Ovary (tissue), 7 donors: ENCODE measurements at regions not wholly inside any gene's neighbourhood (a gene's known extent, or its start where the extent isn't known, plus 50 kb on each side); places are given as distances from the start of the nearest gene placed in this dataset.

Experiments
- DNase-seq, 5 donors: peaks; one replicate each; pipeline ENCODE4 v3.0.0-alpha.2; 2019 to 2020
- H3K27ac ChIP-seq, 2 donors: fragments of 200-600 bp; one replicate each; pipeline versions ENCODE4 v1.5.1 to v1.8.0; 2019 to 2022
- H3K27me3 ChIP-seq: fragments of 200-600 bp; one replicate; pipeline ENCODE4 v1.8.0; 2022
- H3K36me3 ChIP-seq: fragments of 200-600 bp; sonication (generic); one replicate; pipeline ENCODE4 v1.5.1; 2019
- H3K4me1 ChIP-seq: one replicate; pipeline ENCODE4 v1.8.1; 2013; ENCODE audit warnings: mild to moderate bottlenecking, moderate library complexity; ENCODE audit not compliant: insufficient read depth
- H3K4me3 ChIP-seq: fragments of 200-600 bp; sonication (generic); one replicate; pipeline ENCODE4 v1.5.1; 2017
- H3K9me3 ChIP-seq, 2 donors: fragments of 200-600 bp in 1 of 2; sonication (generic) in 1 of 2; one replicate each; pipeline versions ENCODE4 v1.5.1 to v1.8.1; 2013 to 2019; ENCODE audit warnings: mild to moderate bottlenecking in 1 of 2, moderate library complexity in 1 of 2
- CTCF ChIP-seq, 3 donors: fragments of 450-650 bp in 2 of 3; fragments of 200-600 bp in 1 of 3; IDR thresholded peaks; one replicate each; pipeline versions ENCODE4 v1.5.1 to v1.8.0; 2016 to 2022; ENCODE audit warnings: antibody characterized with exemption in 3 of 3, mild to moderate bottlenecking in 1 of 3
- EP300 ChIP-seq: sonication (generic); formaldehyde crosslinking; IDR thresholded peaks from one replicate; pipeline ENCODE4 v1.6.1; 2017; ENCODE audit warnings: antibody characterized with exemption
- POLR2A ChIP-seq: fragments of 450-650 bp; IDR thresholded peaks from one replicate; pipeline ENCODE4 v1.6.1; 2017; ENCODE audit warnings: antibody characterized with exemption, mild to moderate bottlenecking, moderate library complexity
- WGBS, 3 donors: extraction: QIAGEN DNeasy Blood & Tissue Kit in 1 of 3; methylation state at CpG; one replicate each; pipeline versions ENCODE4 v1.1.5 to v1.1.7; 2013 to 2017; 5-methylcytosine and 5-hydroxymethylcytosine counted together
- intact Hi-C, 4 donors: fragments of 100-400 bp; cut with DNase I; formaldehyde crosslinking; loops; one replicate each; pipeline versions ENCODE4 v1.11.0 to v1.15.1; 2022 to 2023
- donor health status: DM: no; HTN: no; CAD: no; lungs with moderate emphysema.
- donor health status: DM: no; HTN: no; CAD: no.
- donor health status: Bipolar disorder and iron deficiency.
- donor health status: DM: no; HTN: no; CAD: no.
- donor health status: DM: yes; HTN: yes; CAD: no.

GRCh38 chr6:19181211-19181610 is 656.0 kb upstream of the ID4 start:
- TF ChIP-seq EP300 (no peak), POLR2A (no peak)
- peak in 1 of 5 donors; percentile 22 for DNase-seq
- intact Hi-C loops, result no loop called here
- Histone ChIP-seq H3K9me3 (no peaks in the 10 kb centered on the region), H3K27ac (no peak overlapping the region), H3K36me3 (no peaks in the 10 kb centered on the region), H3K4me1 (peaks cover 2% of the 10 kb centered on the region), H3K27me3 (no peaks in the 10 kb centered on the region), H3K4me3 (no peak overlapping the region)
- WGBS, 3 donors, result 13 to 16% (median 15%) methylated on average over 1 of the region's 1 CpG

GRCh38 chr6:19193624-19194023 is 643.5 kb upstream of the ID4 start:
- Histone ChIP-seq H3K9me3 (no peaks in the 10 kb centered on the region), H3K27ac (no peak overlapping the region), H3K27me3 (no peaks in the 10 kb centered on the region), H3K4me3 (no peak overlapping the region), H3K4me1 (no peaks in the 10 kb centered on the region), H3K36me3 (no peaks in the 10 kb centered on the region)
- TF ChIP-seq POLR2A, result no peak
- TF ChIP-seq EP300, result no peak
- no peak for TF ChIP-seq CTCF (IDR thresholded peaks at IDR 0.05)
- intact Hi-C loops, result no loop called here
- no peak for DNase-seq
- WGBS, 3 donors, result 47 to 54% (median 48%) methylated on average over 2 of the region's 2 CpGs

GRCh38 chr6:19204445-19204844 is 632.7 kb upstream of the ID4 start:
- no peak for DNase-seq
- Histone ChIP-seq H3K4me3 (no peak overlapping the region), H3K27ac (no peak overlapping the region), H3K4me1 (no peaks in the 10 kb centered on the region), H3K27me3 (no peaks in the 10 kb centered on the region), H3K9me3 (no peaks in the 10 kb centered on the region), H3K36me3 (no peaks in the 10 kb centered on the region)
- no peak for TF ChIP-seq EP300
- no peak for TF ChIP-seq POLR2A
- TF ChIP-seq CTCF (IDR thresholded peaks at IDR 0.05), result no peak
- intact Hi-C loops, result loop anchor here in 1 of 4 donors (5.0 kb wide), 1 partner anchor 838 kb away; no protein-coding TSS in a partner anchor

- Histone ChIP-seq H3K4me3 (no peak overlapping the region), H3K27ac (no peak overlapping the region), H3K27me3 (no peaks in the 10 kb centered on the region), H3K9me3 (no peaks in the 10 kb centered on the region), H3K36me3 (no peaks in the 10 kb centered on the region), H3K4me1 (no peaks in the 10 kb centered on the region)
- no peak for TF ChIP-seq EP300
- no peak for TF ChIP-seq POLR2A
- TF ChIP-seq CTCF (IDR thresholded peaks at IDR 0.05), result no peak
- DNase-seq, result no peak
- intact Hi-C loops, result no loop called here
- WGBS, 3 donors, result 87 to 94% (median 93%) methylated on average over 5 of the region's 5 CpGs
These were observed 632.1 kb upstream of the ID4 start for GRCh38 chr6:19205076-19205475.

- H3K4me3 ChIP-seq, result no peak overlapping the region
- TF ChIP-seq POLR2A, result no peak
- TF ChIP-seq EP300, result no peak
- TF ChIP-seq CTCF (IDR thresholded peaks at IDR 0.05), result no peak
- no peak overlapping the region for H3K27ac ChIP-seq
- WGBS, 3 donors, result 83 to 87% (median 87%) methylated on average over 2 of the region's 2 CpGs
- intact Hi-C loops, result no loop called here
- no peaks in the 10 kb centered on the region for H3K4me1 ChIP-seq
- no peak for DNase-seq
- H3K27me3 ChIP-seq, result no peaks in the 10 kb centered on the region
- H3K36me3 ChIP-seq, result no peaks in the 10 kb centered on the region
- H3K9me3 ChIP-seq, result no peaks in the 10 kb centered on the region
These were observed 628.0 kb upstream of the ID4 start for GRCh38 chr6:19209202-19209601.
